ENCODE measurements at regions not wholly inside any gene's neighbourhood (a gene's known extent, or its start where the extent isn't known, plus 50 kb on each side); places are given as distances from the start of the nearest gene placed in this dataset.

DNA sequence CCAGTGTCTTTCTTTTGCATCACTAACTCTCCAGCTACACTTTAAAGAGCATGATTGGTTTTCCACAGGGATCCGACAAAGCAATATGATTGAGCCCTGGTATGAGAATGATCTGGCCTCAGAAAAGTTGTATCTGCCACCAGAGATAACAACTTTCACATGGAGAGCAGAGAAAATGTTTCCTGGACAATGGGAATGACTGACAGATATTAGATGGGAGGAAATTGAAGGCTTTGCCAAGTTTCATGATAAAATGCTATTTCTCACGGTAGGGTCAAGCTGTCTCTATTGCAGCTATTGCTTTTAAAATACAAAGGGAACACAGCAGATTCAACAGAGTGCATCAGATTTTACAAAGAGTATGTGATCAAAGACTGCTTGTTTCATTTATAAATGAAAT is 56.4 kb upstream of the GLIS3 start:
- H3K4me1 ChIP-seq (ENCODE audit: insufficient read depth, low read length, poor library complexity, severe bottlenecking) = no peaks in the 10 kb centered on the region

DNA sequence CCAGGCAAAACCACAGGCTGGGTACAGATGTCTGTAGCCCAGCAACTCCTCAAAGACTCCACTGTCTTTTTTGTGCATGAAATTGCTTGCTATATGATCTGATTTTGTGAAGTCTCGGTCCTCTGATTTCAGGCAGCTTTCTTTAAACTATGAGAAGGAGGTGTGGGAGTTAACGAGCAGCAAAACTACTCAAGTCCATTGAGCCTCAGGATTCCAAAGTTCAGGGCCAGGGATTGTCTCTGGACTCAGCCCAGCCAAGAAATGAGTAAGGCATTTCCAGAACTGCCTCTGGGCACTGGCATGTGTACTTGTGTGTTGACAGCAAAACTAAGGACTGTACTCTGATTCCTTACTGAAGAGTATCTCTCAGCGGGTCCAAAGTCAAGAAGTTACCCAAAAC is 53.4 kb upstream of the GLIS3 start:
- Histone ChIP-seq H3K36me3 (ENCODE audit: insufficient read depth, low read length) (no peaks in the 10 kb centered on the region), H3K4me2 (ENCODE audit: low read depth, low read length, poor library complexity, severe bottlenecking) (no peak overlapping the region), H3K9me2 (replicated peaks; ENCODE audit: low read depth, low read length) (no peaks in the 10 kb centered on the region), H4K20me1 (ENCODE audit: insufficient read depth, low read length, poor library complexity, severe bottlenecking) (no peaks in the 10 kb centered on the region), H2AFZ (ENCODE audit: low read length) (no peak overlapping the region), H3K9ac (ENCODE audit: low read depth, low read length, poor library complexity, severe bottlenecking) (no peak overlapping the region), H3K79me2 (ENCODE audit: insufficient read depth, low read length) (no peaks in the 10 kb centered on the region), H3K9me3 (ENCODE audit: insufficient read depth, low read depth, low read length) (no peaks in the 10 kb centered on the region), H3K4me3 (ENCODE audit: low read length, poor library complexity, severe bottlenecking) (no peak overlapping the region), H3K4me1 (ENCODE audit: insufficient read depth, low read length, poor library complexity, severe bottlenecking) (no peaks in the 10 kb centered on the region), H3F3A (ENCODE audit: low read depth) (no peaks in the 10 kb centered on the region), H3K27me3 (ENCODE audit: insufficient read depth, low read length, poor library complexity, severe bottlenecking) (no peaks in the 10 kb centered on the region)
- no peak for TF ChIP-seq EZH2phosphoT487 (IDR thresholded peaks at IDR 0.05; ENCODE audit: borderline replicate concordance)
- TF ChIP-seq, protein P1, sequence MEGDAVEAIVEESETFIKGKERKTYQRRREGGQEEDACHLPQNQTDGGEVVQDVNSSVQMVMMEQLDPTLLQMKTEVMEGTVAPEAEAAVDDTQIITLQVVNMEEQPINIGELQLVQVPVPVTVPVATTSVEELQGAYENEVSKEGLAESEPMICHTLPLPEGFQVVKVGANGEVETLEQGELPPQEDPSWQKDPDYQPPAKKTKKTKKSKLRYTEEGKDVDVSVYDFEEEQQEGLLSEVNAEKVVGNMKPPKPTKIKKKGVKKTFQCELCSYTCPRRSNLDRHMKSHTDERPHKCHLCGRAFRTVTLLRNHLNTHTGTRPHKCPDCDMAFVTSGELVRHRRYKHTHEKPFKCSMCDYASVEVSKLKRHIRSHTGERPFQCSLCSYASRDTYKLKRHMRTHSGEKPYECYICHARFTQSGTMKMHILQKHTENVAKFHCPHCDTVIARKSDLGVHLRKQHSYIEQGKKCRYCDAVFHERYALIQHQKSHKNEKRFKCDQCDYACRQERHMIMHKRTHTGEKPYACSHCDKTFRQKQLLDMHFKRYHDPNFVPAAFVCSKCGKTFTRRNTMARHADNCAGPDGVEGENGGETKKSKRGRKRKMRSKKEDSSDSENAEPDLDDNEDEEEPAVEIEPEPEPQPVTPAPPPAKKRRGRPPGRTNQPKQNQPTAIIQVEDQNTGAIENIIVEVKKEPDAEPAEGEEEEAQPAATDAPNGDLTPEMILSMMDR (conservative IDR thresholded peaks at IDR 0.05; ENCODE audit: low read length) = no peak

More for the DNA sequence above, 56.4 kb upstream of the GLIS3 start:
- Histone ChIP-seq H4K20me1 (ENCODE audit: insufficient read depth, low read length, poor library complexity, severe bottlenecking) (no peaks in the 10 kb centered on the region), H3K79me2 (ENCODE audit: insufficient read depth, low read length) (no peaks in the 10 kb centered on the region), H3K4me3 (ENCODE audit: low read length, poor library complexity, severe bottlenecking) (no peak overlapping the region), H3K9ac (ENCODE audit: low read depth, low read length, poor library complexity, severe bottlenecking) (no peak overlapping the region), H3K36me3 (ENCODE audit: insufficient read depth, low read length) (no peaks in the 10 kb centered on the region), H3K9me3 (ENCODE audit: insufficient read depth, low read depth, low read length) (no peaks in the 10 kb centered on the region), H3K27me3 (ENCODE audit: insufficient read depth, low read length, poor library complexity, severe bottlenecking) (no peaks in the 10 kb centered on the region), H3K4me2 (ENCODE audit: low read depth, low read length, poor library complexity, severe bottlenecking) (no peak overlapping the region), H2AFZ (ENCODE audit: low read length) (no peak overlapping the region), H3K9me2 (replicated peaks; ENCODE audit: low read depth, low read length) (no peaks in the 10 kb centered on the region), H3F3A (ENCODE audit: low read depth) (no peaks in the 10 kb centered on the region)
- TF ChIP-seq, protein P1 (conservative IDR thresholded peaks at IDR 0.05; ENCODE audit: low read length) = no peak
- TF ChIP-seq EZH2phosphoT487 (IDR thresholded peaks at IDR 0.05; ENCODE audit: borderline replicate concordance) = no peak

DNA sequence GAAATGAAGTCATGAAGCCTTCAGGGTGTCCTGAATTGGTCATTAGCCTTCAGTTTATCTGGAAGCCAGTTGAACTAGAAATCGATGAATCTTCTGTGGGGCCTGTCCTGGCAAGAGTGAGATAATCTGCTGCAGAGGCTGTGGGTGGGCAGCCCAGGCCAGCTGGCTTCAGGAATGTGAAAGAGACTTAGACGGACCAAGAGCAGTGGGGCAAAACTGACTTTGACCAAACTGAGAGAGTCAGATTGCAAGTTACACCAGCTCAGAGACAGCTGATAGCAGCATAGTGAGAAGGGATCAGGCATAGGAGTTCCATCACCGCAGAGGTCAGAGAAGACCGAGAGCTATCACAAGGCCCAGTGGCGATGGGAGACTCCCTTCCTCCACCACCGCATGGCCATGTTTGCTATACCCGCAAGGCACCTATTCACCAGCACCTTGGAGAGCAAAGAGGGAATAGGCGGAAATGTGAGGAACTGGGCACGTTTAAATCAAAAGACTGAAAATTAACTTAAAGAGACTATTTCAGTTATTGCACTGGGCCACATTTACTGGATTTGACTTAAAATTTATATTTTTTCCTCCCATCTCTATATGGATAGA is 50.0 kb upstream of the GLIS3 start:
- Histone ChIP-seq H3K79me2 (ENCODE audit: insufficient read depth, low read length) (no peaks in the 10 kb centered on the region), H3K4me2 (ENCODE audit: low read depth, low read length, poor library complexity, severe bottlenecking) (no peak overlapping the region), H3K9ac (ENCODE audit: low read depth, low read length, poor library complexity, severe bottlenecking) (no peak overlapping the region), H3K4me1 (ENCODE audit: insufficient read depth, low read length, poor library complexity, severe bottlenecking) (no peaks in the 10 kb centered on the region), H3K36me3 (ENCODE audit: insufficient read depth, low read length) (no peaks in the 10 kb centered on the region), H2AFZ (ENCODE audit: low read length) (no peak overlapping the region), H4K20me1 (ENCODE audit: insufficient read depth, low read length, poor library complexity, severe bottlenecking) (no peaks in the 10 kb centered on the region), H3K4me3 (ENCODE audit: low read length, poor library complexity, severe bottlenecking) (no peak overlapping the region), H3K27me3 (ENCODE audit: insufficient read depth, low read length, poor library complexity, severe bottlenecking) (no peaks in the 10 kb centered on the region), H3K9me3 (ENCODE audit: insufficient read depth, low read depth, low read length) (no peaks in the 10 kb centered on the region), H3K9me2 (replicated peaks; ENCODE audit: low read depth, low read length) (no peaks in the 10 kb centered on the region), H3F3A (ENCODE audit: low read depth) (no peaks in the 10 kb centered on the region)
- TF ChIP-seq, protein P1 (conservative IDR thresholded peaks at IDR 0.05; ENCODE audit: low read length) = no peak
- TF ChIP-seq EZH2phosphoT487 (IDR thresholded peaks at IDR 0.05; ENCODE audit: borderline replicate concordance) = no peak

Data from Loucy (cell line).